ENCODE measurements at regions not wholly inside any gene's neighbourhood (a gene's known extent, or its start where the extent isn't known, plus 50 kb on each side); places are given as distances from the start of the nearest gene placed in this dataset.

DNA sequence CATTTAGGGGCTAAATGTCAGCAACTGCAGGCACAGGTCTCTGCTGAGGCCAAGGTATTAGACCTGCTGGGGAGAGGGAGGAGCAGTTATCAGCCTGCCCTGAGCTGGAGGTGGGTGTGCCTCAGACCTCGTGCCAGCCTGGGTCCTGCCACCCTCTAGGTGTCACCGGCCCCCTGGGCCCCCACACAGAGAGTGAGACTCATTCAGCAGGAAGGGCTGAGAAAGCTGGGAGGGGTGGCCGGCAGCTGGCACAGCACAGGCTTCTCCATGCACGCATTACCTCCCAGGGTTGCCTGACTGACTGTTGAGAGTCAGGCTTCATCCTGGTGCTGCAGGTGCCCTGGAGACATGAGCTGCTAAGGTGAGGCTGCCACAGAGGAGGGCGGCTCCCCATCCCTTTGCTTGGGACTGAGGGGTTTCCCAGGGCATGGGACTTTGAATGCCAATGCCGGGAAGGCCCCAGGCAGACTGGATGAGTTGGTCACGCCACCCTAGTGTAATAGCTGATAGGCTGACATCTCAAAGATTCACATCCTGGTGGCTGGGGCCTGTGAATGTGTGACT is 75.3 kb upstream of the C14orf180 start:
- TF ChIP-seq, protein P1, sequence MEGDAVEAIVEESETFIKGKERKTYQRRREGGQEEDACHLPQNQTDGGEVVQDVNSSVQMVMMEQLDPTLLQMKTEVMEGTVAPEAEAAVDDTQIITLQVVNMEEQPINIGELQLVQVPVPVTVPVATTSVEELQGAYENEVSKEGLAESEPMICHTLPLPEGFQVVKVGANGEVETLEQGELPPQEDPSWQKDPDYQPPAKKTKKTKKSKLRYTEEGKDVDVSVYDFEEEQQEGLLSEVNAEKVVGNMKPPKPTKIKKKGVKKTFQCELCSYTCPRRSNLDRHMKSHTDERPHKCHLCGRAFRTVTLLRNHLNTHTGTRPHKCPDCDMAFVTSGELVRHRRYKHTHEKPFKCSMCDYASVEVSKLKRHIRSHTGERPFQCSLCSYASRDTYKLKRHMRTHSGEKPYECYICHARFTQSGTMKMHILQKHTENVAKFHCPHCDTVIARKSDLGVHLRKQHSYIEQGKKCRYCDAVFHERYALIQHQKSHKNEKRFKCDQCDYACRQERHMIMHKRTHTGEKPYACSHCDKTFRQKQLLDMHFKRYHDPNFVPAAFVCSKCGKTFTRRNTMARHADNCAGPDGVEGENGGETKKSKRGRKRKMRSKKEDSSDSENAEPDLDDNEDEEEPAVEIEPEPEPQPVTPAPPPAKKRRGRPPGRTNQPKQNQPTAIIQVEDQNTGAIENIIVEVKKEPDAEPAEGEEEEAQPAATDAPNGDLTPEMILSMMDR (IDR thresholded peaks at IDR 0.05; ENCODE audit: borderline replicate concordance, control extremely low read depth, extremely low read depth, insufficient read depth, missing control alignments) = no peak
- in situ Hi-C loops (cut with MboI; ENCODE audit: low sequenced_read_pairs, unreplicated experiment) = no loop called here
- no peak for DNase-seq (ENCODE audit: low spot score)

DNA sequence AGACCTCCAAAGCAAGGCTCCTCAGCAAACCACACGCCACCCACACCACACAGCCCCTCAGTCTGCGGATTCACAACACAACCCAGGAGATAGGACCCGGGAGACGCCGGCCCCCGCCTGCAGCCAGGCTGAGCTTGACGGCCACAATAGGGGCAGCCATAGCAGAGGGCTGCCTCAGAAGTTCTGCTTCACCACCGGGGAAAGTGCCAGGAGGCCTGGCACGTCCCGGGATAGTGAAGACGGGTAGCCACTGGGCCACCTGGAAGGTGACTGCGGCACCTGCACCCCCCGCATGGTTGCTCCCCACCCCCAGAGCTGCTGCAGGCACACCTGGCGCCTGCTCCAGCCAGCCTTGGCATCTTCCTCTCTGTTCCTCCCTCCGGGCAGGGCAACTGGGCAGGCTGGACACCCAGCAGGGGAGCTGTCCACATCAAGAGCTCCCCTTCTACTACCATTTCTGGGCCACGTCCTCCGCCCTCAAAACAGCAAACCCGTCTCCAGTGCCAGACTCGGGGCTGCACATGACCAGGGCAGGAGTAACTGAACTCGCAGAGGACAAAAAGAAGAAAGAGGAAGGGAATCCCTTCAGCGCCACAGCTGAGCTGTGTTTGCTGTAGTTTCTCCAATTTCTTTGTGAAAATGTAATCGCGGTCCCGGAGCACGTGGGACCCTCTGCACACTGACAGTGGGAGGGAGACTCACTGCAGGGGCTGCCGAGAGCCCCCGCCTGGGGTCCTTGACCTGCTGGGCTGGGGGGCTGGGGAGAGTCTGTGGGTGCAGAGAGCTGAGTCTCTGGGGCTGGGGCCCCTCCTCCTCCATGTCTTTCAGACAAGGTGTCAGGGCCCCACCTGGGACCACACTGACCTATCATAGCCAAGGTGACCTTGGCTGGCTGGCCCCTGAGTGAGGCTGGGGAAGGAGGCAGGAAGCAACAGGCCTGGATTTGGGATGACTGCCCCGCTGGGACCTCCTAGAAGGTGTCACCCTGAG is 74.2 kb upstream of the C14orf180 start:
- in situ Hi-C loops (cut with MboI; ENCODE audit: low sequenced_read_pairs, unreplicated experiment) = no loop called here
- no peak for DNase-seq (ENCODE audit: low spot score)
- TF ChIP-seq, protein P1 (IDR thresholded peaks at IDR 0.05; ENCODE audit: borderline replicate concordance, control extremely low read depth, extremely low read depth, insufficient read depth, missing control alignments) = no peak

DNA sequence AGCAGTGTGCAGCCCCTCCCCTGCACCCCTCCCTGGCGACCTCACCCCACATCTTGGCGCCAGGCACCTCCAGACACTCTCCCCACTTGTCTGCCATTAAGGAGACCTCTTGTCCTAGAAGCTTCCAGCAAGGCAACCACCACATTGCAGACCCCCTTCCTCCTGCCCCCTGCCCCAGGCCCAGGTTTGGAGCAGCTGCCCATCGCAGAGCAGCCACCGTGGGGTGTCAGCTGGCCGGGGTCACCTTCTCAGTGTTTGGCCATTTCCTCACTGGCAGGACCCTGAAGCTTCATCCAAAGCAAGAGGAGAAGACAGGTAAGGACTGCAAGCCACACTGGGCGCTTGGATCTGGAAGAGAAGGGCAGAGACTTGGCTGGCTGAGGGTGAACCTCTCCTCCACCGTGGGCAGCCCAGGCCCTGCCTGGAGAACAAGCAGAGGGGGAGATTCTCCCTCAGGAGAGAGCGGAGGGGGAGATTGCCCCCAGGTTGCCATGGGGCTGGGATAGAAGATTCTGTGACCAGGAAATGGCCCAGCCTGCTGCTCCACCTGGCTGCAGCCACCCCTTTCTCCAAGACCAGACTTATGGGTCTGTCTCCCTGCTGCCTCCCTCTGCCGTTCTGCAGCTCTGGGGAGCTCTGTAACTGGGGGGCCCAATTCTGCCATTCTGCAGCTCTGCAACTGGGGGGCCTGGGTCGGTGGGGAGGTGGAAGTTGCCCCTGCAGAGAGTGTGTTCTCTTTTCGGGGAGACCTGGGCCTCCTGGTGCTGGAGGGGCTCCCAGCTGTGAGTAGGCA is 72.9 kb upstream of the C14orf180 start:
- TF ChIP-seq, protein P1 (IDR thresholded peaks at IDR 0.05; ENCODE audit: borderline replicate concordance, control extremely low read depth, extremely low read depth, insufficient read depth, missing control alignments) = no peak
- no peak for DNase-seq (ENCODE audit: low spot score)
- in situ Hi-C loops (cut with MboI; ENCODE audit: low sequenced_read_pairs, unreplicated experiment) = no loop called here

DNA sequence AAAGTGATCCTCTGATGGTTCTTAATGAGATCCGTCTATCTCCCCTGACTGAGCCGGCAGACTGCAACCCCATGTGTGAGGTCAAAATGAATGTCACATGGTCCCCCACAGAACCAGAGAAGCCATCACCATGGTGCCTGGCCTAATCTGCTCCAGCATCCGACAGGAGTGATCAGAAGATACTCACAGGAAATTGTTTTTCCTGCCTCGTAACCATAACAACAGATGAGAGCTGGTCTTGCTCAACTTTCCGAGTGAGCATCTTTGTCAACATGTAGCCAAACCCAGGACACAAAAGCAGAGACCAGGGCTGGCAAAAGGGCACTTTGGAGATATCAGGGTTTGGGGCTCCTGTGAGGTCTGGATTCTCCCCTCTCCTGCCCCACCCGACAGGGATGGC is 72.1 kb upstream of the C14orf180 start:
- TF ChIP-seq, protein P1 (IDR thresholded peaks at IDR 0.05; ENCODE audit: borderline replicate concordance, control extremely low read depth, extremely low read depth, insufficient read depth, missing control alignments) = no peak
- DNase-seq (ENCODE audit: low spot score) = no peak
- in situ Hi-C loops (cut with MboI; ENCODE audit: low sequenced_read_pairs, unreplicated experiment) = no loop called here

DNA sequence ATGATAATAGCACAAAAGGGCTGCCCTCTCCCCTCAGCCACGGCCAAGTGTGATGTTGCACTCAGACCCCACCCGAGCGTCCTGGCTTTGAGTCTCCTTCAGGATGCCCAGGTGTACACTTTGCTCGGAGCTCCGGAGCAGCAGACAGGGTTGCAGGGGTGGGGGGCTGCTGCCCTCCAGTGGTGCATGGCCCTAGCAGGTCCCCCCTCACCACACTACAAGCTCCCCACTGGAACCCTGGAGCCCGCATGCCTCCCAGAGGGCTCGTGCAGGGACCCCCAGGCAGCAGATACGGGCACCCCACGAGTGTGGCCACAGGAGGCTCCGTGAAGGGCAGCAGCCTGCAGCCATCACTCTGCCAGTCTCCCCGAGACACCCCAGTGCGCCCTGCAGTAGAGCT is 69.9 kb upstream of the C14orf180 start:
- in situ Hi-C loops (cut with MboI; ENCODE audit: low sequenced_read_pairs, unreplicated experiment) = no loop called here
- TF ChIP-seq, protein P1 (IDR thresholded peaks at IDR 0.05; ENCODE audit: borderline replicate concordance, control extremely low read depth, extremely low read depth, insufficient read depth, missing control alignments) = no peak
- DNase-seq (ENCODE audit: low spot score) = no peak

DNA sequence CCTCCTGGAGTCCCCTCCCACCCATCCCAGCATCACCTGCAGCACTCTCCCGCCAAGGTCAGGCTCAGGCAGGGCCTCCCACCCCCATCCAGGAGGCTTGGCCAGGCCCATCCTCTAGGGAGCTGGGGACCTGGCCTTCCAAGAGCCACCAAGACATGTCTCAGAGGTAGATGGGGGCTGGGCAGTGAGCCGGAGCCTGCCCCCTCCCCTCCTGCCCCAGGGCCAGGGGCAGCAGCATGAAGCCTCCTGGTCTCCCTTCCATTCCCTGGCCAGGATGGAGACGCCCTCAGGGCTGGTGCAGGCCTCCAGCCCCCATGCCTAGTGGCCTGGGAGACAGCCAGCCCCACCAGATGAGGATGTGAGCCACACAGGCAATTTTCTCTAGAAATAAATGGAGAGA is 69.3 kb upstream of the C14orf180 start:
- in situ Hi-C loops (cut with MboI; ENCODE audit: low sequenced_read_pairs, unreplicated experiment) = no loop called here
- TF ChIP-seq, protein P1 (IDR thresholded peaks at IDR 0.05; ENCODE audit: borderline replicate concordance, control extremely low read depth, extremely low read depth, insufficient read depth, missing control alignments) = no peak
- DNase-seq (ENCODE audit: low spot score) = no peak
